ENCODE measurements at regions not wholly inside any gene's neighbourhood (a gene's known extent, or its start where the extent isn't known, plus 50 kb on each side); places are given as distances from the start of the nearest gene placed in this dataset.

DNA sequence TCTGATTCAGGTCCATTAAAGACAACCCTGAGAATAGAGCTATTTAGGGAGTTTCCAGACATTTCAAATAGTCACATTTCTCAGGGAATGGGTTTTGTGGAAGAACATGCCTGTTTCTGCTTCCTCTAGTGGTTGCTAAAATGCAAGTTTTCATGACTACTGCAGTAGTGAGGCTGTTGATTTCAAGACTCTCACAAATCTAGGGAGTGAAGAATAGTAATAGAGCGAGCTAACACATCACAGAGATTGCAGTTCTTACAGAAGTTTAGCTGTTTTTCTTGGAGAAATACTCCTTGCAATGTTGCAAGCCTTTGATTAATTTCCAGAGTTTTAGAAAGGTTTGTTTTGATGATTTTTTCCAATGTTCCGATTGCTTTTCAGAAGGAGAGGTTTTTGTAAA lies 610.2 kb upstream of the HTR2C start:
- no peak overlapping the region for H3K27ac ChIP-seq
- H3K36me3 ChIP-seq (ENCODE audit: insufficient read depth): no peaks in the 10 kb centered on the region
- no peaks in the 10 kb centered on the region for H3K79me2 ChIP-seq (ENCODE audit: insufficient read depth, low read depth)
- no peaks in the 10 kb centered on the region for H4K20me1 ChIP-seq (ENCODE audit: insufficient read depth)
- H3K9ac ChIP-seq: no peak overlapping the region
- TF ChIP-seq CTCF (conservative IDR thresholded peaks at IDR 0.05; ENCODE audit: low read depth, low read length): no peak
- H3K4me2 ChIP-seq: no peak overlapping the region
- H2AFZ ChIP-seq (ENCODE audit: low read depth): no peak overlapping the region
- no peak overlapping the region for H3K4me3 ChIP-seq (IDR thresholded peaks at IDR 0.05; ENCODE audit: insufficient read depth, low read depth, low read length)
- no peaks in the 10 kb centered on the region for H3K4me1 ChIP-seq (ENCODE audit: low read depth, poor library complexity, severe bottlenecking)
- H3K27me3 ChIP-seq (ENCODE audit: insufficient read depth, low read depth): no peaks in the 10 kb centered on the region

DNA sequence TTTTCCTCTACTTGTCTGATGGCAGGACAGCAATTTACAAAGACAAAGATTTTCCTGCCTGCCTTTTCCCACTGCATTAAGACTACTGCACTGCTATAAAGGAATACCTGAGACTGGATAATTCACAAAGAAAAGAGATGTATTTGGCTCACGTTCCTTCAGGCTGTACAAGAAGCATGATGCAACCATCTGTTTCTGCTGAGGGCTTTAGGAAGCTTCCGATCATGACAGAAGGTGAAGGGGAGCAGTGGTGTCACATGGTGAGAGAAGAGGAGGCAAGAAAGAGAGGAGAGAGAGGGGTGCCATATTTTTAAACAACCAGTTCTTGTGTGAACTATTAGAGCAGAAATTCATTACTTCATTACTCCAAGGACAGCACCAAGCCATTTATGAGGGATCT lies 617.1 kb upstream of the HTR2C start:
- no peak overlapping the region for H3K27ac ChIP-seq
- no peak overlapping the region for H3K4me3 ChIP-seq (IDR thresholded peaks at IDR 0.05; ENCODE audit: insufficient read depth, low read depth, low read length)
- TF ChIP-seq CTCF (conservative IDR thresholded peaks at IDR 0.05; ENCODE audit: low read depth, low read length): no peak
- no peaks in the 10 kb centered on the region for H3K27me3 ChIP-seq (ENCODE audit: insufficient read depth, low read depth)
- no peaks in the 10 kb centered on the region for H4K20me1 ChIP-seq (ENCODE audit: insufficient read depth)
- no peaks in the 10 kb centered on the region for H3K36me3 ChIP-seq (ENCODE audit: insufficient read depth)
- no peak overlapping the region for H3K4me2 ChIP-seq
- H3K79me2 ChIP-seq (ENCODE audit: insufficient read depth, low read depth): no peaks in the 10 kb centered on the region
- H2AFZ ChIP-seq (ENCODE audit: low read depth): no peak overlapping the region
- no peaks in the 10 kb centered on the region for H3K4me1 ChIP-seq (ENCODE audit: low read depth, poor library complexity, severe bottlenecking)
- no peak overlapping the region for H3K9ac ChIP-seq

DNA sequence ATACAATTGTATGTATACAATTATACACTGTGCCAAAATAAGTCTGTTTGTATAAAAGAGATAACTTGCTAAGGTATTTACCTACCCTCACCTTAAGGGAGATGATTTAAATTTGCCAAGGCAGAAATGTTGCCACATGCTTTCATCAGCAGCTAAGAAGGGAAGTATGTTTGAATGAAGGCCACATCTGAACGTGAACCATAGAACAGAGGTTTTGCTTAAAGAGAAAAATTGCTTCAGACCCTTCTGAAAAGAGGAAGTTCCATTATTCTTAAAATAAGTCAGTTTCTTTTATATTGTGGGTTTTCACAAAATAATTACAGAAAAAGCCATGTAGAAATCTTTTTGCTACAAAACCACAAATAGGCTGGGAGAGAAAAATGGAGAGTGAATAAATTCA lies 621.5 kb upstream of the HTR2C start:
- no peak overlapping the region for H3K4me3 ChIP-seq (IDR thresholded peaks at IDR 0.05; ENCODE audit: insufficient read depth, low read depth, low read length)
- no peaks in the 10 kb centered on the region for H3K79me2 ChIP-seq (ENCODE audit: insufficient read depth, low read depth)
- H3K4me2 ChIP-seq: no peak overlapping the region
- no peak for TF ChIP-seq CTCF (conservative IDR thresholded peaks at IDR 0.05; ENCODE audit: low read depth, low read length)
- H3K4me1 ChIP-seq (ENCODE audit: low read depth, poor library complexity, severe bottlenecking): no peaks in the 10 kb centered on the region
- H3K27ac ChIP-seq: no peak overlapping the region
- H3K27me3 ChIP-seq (ENCODE audit: insufficient read depth, low read depth): no peaks in the 10 kb centered on the region
- H3K36me3 ChIP-seq (ENCODE audit: insufficient read depth): no peaks in the 10 kb centered on the region
- H2AFZ ChIP-seq (ENCODE audit: low read depth): no peak overlapping the region
- no peaks in the 10 kb centered on the region for H4K20me1 ChIP-seq (ENCODE audit: insufficient read depth)
- no peak overlapping the region for H3K9ac ChIP-seq

DNA sequence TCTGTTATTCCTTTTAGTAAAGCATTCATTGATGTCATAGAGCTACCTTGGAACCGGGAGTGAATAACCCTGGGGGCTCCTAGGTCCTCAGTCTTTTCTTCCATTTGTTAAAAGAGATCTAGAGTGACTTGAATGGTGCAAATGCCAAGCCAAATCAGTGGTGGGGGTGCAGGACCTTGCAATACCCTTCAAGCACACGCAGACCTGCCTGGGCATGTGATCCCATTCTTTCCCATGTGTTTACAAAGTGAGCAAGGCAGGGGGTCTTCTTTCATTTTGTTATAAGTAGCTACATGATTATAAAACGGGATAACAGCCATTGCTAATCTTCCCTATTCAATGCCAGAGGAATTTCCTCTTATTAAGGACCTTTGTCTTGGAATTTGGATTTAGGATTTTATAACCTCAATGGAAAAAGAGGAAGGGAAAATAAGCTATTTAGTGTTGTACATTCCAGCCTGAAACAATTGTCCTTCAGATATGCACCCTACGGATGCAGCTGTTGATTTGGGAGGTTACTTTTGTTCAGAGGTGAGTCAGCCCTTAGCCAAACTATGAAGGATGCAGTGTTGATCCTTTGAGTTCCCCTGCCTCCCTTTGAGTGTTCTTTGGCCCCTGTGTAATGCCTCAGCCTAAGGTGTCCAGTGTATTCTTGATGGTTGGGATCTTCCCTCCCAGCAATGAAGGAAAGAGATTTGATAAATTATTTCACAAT lies 623.8 kb upstream of the HTR2C start:
- TF ChIP-seq CTCF (conservative IDR thresholded peaks at IDR 0.05; ENCODE audit: low read depth, low read length): no peak
- no peaks in the 10 kb centered on the region for H3K4me1 ChIP-seq (ENCODE audit: low read depth, poor library complexity, severe bottlenecking)
- no peak overlapping the region for H3K27ac ChIP-seq
- H3K9ac ChIP-seq: no peak overlapping the region
- H3K4me2 ChIP-seq: no peak overlapping the region
- H3K27me3 ChIP-seq (ENCODE audit: insufficient read depth, low read depth): no peaks in the 10 kb centered on the region
- no peaks in the 10 kb centered on the region for H3K79me2 ChIP-seq (ENCODE audit: insufficient read depth, low read depth)
- no peak overlapping the region for H2AFZ ChIP-seq (ENCODE audit: low read depth)
- H3K36me3 ChIP-seq (ENCODE audit: insufficient read depth): no peaks in the 10 kb centered on the region
- no peak overlapping the region for H3K4me3 ChIP-seq (IDR thresholded peaks at IDR 0.05; ENCODE audit: insufficient read depth, low read depth, low read length)
- no peaks in the 10 kb centered on the region for H4K20me1 ChIP-seq (ENCODE audit: insufficient read depth)
